NCI-H2107 treated with DMSO at 0.1 percent for 48 hours (cell line): ENCODE measurements at regions not wholly inside any gene's neighbourhood (a gene's known extent, or its start where the extent isn't known, plus 50 kb on each side); places are given as distances from the start of the nearest gene placed in this dataset.
A peak's percentile ranks its signal among the peaks of the same experiment; 100 is the strongest.

Experiments used
- DNase-seq: peaks from one replicate; lab custom pipeline; 2025; ENCODE audit not compliant: unreplicated experiment; lab: John Stamatoyannopoulos, UW

GRCh38 chr18:44609181-44609941, 71.3 kb upstream of the SETBP1 start:
- no peak for DNase-seq

- no peak for DNase-seq
Measured at GRCh38 chr18:44620812-44621211, 59.9 kb upstream of the SETBP1 start.

GRCh38 chr18:44624052-44624451, 56.6 kb upstream of the SETBP1 start:
- no peak for DNase-seq

DNA sequence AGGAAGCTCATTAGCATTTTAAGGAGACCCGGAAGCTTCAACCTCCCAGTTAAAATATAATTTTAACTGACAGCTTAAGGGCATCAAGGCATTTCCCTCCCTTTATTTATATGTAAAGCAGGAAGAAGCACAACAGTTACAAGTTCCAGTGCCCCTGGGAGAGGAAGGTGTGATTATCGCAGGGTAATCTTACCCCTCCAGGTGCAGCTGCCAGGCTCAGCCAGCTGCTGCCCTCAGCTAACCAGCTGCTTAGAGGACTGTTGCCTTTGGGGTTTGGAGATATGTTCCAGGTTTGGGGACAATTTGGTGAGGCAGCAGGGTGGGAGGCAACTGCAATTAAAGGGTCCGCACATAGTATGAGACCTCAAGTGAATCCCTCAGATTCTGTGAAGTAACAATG, 55.3 kb upstream of the SETBP1 start:
- DNase-seq: peak; percentile 83

GRCh38 chr18:44626236-44626635, 54.5 kb upstream of the SETBP1 start:
- DNase-seq: no peak

- no peak for DNase-seq
Measured at GRCh38 chr18:44626807-44627206, 53.9 kb upstream of the SETBP1 start.

DNA sequence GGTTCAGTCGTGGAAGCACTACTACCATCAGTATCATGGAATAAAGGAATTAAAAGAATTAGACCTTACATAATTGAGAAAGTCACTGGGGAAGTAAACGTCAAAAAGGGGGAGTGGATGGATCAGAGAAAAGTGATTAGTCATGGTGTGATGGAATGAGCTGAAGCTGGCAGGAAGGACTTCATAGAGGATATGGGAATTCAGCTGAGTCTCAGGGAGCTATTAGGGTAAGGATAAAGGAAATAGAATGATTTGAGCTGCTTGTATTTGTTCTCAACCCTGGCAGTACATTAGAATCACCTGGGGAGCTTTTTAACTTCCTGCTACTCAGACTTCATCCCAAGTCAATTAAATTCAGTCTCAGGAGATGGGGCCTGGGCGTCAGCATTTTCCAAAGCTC, 53.4 kb upstream of the SETBP1 start:
- DNase-seq: no peak

DNA sequence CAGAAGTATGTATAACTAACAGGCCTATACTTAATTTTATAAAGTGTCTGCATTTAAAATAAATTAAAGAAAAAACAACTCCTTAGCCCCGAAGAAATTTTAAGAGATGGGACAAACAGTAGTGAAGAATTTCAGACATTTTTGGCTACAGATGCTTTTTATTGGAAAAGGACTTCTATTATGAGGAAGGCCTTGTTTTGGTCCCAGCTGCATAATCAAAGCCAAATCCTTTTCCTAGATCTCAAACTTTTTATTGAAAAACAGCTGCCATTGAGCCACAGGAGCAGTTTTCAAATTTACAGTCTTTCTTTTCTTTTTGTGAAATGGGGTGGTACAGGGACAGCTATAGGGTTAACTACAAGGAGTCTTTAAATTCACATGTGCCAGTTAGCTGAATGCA, 51.3 kb upstream of the SETBP1 start:
- no peak for DNase-seq

DNA sequence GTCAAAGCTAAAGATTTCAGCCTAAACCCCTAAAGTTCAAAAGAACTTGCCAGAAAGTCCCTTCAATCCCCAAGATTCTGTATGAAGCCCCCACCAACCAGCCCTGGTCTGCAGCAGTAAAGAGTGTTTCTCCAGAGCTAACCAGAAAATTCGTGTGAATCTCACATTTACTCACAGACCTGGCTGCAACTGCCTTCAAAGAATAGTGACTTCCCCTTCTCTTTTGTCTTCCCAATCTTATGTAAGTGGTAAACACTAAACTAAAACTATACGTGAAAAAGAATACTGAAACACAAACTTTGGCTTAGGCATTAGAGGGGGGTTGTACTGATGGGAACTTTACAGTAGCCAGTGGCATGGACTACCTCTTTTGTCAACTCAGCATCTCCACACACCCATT, 50.6 kb upstream of the SETBP1 start:
- no peak for DNase-seq
